Dedifferentiated amniotic fluid mesenchymal stem cell (primary cell): ENCODE measurements at regions not wholly inside any gene's neighbourhood (a gene's known extent, or its start where the extent isn't known, plus 50 kb on each side); places are given as distances from the start of the nearest gene placed in this dataset.
"Not testable (repeated sequence)": the region's sequence is repeated elsewhere in the genome, so short reads cannot be mapped to it uniquely, and the experiment has no call there.

Experiments
- DNase-seq: peaks from one replicate; pipeline ENCODE4 v3.0.0-alpha.2; 2016; ENCODE audit errors: extremely low spot score

DNA sequence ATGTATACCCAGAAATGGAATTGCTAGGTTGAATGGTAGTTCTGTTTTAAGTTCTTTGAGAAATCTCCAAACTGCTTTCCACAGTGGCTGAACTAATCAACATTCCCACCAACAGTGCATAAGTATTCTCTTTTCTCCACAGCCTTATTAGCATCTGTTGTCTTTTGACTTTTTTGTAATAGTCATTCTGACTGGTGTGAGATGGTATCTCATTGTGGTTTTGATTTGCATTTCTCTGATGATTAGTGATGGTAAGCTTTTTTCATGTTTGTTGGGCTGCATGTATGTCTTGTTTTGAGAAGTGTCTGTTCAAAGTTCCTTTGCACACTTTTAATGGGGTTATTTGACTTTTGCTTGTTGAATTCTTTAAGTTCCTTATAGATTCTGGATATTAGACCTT, 52.4 kb upstream of the EHHADH start:
- DNase-seq: not testable (repeated sequence)

DNA sequence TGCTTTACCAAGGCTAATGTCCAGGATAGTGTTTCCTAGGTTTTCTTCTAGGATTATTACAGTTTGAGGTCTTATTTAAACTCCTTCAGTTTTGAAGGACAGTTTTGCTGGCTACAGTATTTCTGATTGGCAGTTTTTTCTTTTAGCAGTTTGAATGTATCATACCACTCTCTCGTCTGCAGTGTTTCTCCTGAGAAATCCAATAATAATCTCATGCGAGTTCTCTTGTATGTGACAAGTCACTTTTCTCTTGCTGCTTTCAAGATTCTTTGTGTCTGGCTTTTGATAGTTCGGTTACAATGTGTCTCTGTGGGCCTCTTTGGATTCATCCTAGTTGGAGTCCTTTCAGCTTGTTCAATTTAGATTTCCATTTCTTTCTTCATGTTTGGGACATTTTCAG, 53.0 kb upstream of the EHHADH start:
- no peak for DNase-seq

DNA sequence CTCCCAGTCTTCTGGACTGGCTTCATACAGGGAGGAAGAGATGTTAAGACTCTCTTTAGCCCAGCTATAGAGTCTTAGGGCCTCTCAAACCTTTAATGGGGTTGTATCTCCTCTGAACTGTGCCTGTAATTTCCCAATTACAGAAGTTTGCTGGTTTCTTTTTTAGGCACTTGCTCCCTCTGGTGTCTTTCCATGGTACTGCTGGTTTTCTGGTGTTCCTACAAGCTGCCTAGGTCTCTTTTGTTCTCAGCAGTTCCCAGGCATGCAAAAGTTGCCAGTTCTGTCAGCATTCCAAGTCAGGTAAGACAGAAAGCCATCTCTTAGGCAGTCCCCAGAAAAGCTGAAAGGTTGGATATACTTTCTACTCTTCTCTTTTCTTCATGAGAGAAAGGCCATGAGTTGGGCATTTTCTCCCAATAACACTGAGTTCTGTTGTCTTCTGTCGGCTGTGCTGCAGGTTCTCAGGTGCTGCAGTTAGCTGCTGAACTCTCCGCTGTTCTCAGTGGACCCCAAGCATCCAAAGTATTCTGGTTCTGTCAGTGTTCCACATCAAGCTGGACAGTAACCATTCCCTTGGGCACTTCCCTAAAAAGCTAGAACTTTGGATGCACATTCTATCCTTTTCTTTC, 54.4 kb upstream of the EHHADH start:
- peak; percentile 32 for DNase-seq

DNA sequence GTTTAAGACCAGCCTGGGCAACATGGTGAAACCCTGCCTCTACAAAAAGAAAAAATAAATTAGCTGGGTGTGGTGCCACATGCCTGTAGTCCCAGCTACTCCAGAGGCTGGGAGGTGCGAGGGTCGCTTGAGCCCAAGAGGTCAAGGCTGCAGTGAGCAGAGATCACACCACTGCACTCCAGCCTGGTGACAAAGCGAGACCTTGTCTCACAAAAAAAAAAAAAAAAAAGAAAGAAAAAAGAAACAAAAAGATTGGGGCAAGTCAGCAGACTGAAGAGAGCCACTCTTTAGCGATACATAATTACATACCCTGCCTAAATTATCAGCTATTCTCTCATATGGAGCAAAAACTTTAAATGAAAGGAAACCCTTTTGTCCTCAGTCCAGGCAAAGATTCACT, 53.6 kb upstream of the MAP3K13 start:
- DNase-seq: no peak

DNA sequence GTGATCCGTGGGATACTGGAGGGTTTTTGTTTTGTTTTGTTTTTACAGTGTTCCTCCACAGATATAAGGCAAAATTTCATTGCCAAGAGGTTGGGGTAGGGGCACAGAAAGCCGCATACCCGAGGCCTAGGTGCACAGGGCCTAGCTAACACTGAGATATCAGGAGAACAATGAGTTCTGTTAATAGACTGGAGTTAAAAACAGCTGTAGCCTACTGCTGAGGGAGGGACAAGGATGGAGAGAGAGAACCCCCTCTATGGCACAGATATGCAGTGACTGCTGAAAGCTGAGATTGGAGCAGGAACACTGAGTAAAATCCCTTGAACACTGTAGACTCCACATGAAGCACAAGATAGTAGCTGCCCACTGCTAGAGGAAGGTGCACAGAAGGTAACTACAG, 53.1 kb upstream of the MAP3K13 start:
- DNase-seq: no peak

DNA sequence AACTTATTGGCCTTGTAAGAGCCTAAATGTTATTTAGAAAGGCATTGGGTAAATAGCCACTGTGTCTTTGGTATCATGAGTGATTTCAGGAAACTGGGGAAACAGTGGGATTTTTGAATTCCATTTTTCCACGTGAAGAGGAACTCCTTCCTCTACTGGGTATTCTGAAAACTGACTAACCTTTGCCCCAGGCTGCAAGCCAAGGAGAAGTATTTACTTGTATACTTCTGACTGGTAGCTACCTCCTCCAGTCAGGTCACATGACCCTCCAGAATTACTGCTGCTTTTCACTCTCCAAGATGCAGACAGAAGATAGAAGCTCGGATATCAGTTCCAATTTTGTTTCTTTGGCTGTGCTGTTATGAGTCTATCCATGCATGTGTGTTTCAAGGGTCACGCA, 50.9 kb upstream of the MAP3K13 start:
- no peak for DNase-seq
